Mucosa of descending colon (tissue), 3 donors: ENCODE measurements at regions not wholly inside any gene's neighbourhood (a gene's known extent, or its start where the extent isn't known, plus 50 kb on each side); places are given as distances from the start of the nearest gene placed in this dataset.

Experiments
- ATAC-seq: fragments of 200-7000 bp; cut with Tn5 transposase; one replicate; pipeline ENCODE4 v1.9.1; 2020; ENCODE audit warnings: mild to moderate bottlenecking, moderate library complexity
- DNase-seq, 3 donors: peaks; one replicate each; pipeline ENCODE4 v3.0.0-alpha.2; 2020
- H3K36me3 ChIP-seq: fragments of 200-600 bp; one replicate; pipeline ENCODE4 v1.8.0; 2021; ENCODE audit warnings: low read depth, mild to moderate bottlenecking
- H3K4me1 ChIP-seq: fragments of 200-600 bp; one replicate; pipeline ENCODE4 v1.8.0; 2021; ENCODE audit warnings: low read depth, mild to moderate bottlenecking
- H3K4me3 ChIP-seq: fragments of 200-600 bp; one replicate; pipeline ENCODE4 v1.8.0; 2021; ENCODE audit warnings: mild to moderate bottlenecking
- H3K9me3 ChIP-seq: fragments of 200-600 bp; one replicate; pipeline ENCODE4 v1.8.0; 2021; ENCODE audit warnings: mild to moderate bottlenecking
- intact Hi-C, 2 donors: fragments of 100-400 bp; cut with DNase I in 1 of 2; cut with micrococcal nuclease in 1 of 2; formaldehyde crosslinking; loops; one replicate each; pipeline versions ENCODE4 v1.11.0 to v1.11.1; 2022; cut with DNase I, micrococcal nuclease
- TF ChIP-seq, protein P1 (sequence below): fragments of 200-600 bp; IDR thresholded peaks from one replicate; pipeline ENCODE4 v1.8.0; 2022; ENCODE audit warnings: antibody characterized with exemption, mild to moderate bottlenecking
- donor health status: DM: no; HTN: no; CAD: no; lungs with moderate emphysema.
- donor health status: DM: no; HTN: no; CAD: no.
- donor health status: DM: no; HTN: yes; CAD: no.

DNA sequence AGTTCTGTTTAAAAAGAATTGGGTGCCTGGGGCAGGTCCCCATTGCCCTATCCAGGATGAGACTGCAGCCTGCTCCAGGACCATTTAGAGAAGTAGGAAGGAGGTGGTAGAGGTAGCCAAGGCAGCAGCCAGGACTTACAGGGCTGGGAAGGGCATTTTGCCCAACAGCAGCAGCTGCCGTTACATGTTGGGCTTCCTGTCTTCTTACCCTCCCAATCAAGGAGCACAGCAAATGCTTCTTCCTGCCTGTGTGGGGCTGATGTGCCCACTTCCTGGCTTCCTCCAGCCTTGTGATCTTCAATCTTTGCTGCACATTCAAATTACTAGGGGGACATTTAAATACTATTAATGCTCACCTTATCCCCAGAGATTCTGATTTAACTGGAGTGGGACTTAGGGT is 112.0 kb downstream of the QPCT start:
- intact Hi-C loops, result no loop called here

DNA sequence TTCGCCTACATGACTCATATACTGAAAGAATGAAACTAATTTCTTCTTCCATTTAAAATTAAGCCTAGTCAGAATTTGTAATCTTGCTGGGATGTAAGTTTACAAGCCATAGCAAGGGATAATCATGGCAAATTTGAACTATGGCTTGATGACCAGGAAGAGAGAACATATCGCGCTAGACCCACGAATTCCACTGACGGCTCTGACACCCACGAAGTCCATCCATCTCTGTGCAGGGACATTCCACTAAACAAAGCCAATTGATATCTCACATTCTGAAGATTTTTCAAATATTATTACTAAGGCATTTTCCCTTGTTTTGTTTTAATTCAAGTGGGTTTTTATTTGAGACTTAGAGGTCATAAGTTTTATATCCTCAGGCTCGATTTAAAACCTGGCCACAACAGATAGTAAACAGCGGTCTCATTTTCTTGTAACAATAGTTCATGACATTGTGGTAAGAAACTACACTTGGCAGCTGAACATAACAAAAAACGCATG is 113.0 kb downstream of the QPCT start:
- intact Hi-C loops, result no loop called here
- no peak for DNase-seq
- H3K36me3 ChIP-seq, result no peaks in the 10 kb centered on the region
- H3K4me3 ChIP-seq, result no peak overlapping the region
- H3K9me3 ChIP-seq, result no peaks in the 10 kb centered on the region
- TF ChIP-seq, protein P1, sequence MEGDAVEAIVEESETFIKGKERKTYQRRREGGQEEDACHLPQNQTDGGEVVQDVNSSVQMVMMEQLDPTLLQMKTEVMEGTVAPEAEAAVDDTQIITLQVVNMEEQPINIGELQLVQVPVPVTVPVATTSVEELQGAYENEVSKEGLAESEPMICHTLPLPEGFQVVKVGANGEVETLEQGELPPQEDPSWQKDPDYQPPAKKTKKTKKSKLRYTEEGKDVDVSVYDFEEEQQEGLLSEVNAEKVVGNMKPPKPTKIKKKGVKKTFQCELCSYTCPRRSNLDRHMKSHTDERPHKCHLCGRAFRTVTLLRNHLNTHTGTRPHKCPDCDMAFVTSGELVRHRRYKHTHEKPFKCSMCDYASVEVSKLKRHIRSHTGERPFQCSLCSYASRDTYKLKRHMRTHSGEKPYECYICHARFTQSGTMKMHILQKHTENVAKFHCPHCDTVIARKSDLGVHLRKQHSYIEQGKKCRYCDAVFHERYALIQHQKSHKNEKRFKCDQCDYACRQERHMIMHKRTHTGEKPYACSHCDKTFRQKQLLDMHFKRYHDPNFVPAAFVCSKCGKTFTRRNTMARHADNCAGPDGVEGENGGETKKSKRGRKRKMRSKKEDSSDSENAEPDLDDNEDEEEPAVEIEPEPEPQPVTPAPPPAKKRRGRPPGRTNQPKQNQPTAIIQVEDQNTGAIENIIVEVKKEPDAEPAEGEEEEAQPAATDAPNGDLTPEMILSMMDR, result no peak
- no peak for ATAC-seq
- H3K4me1 ChIP-seq, result no peaks in the 10 kb centered on the region

More for the DNA sequence above, 112.0 kb downstream of the QPCT start:
- no peak overlapping the region for H3K4me3 ChIP-seq
- H3K36me3 ChIP-seq, result no peaks in the 10 kb centered on the region
- no peaks in the 10 kb centered on the region for H3K4me1 ChIP-seq
- TF ChIP-seq, protein P1, result no peak
- peak; percentile 10 to 50 (median 24) for DNase-seq
- ATAC-seq, result peak; percentile 72
- no peaks in the 10 kb centered on the region for H3K9me3 ChIP-seq

DNA sequence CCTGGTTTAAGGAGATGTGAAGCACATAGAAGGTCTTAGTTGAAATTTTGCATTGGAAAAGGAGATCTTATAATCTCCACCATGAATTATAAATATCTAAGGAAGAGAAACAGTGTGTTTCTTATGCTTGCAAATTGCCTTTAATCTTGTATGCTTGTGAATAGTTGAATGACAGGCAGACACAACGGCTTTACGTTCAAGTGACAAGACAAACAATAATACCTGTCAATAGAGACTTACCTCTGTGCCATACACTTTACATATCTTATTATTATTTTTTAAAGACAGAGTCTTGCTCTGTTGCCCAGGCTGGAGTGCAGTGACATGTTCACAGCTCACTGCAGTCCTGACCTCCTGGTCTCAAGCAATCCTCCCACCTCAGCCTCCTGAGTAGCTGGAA is 113.7 kb downstream of the QPCT start:
- TF ChIP-seq, protein P1, result no peak
- no peak for ATAC-seq
- no peak overlapping the region for H3K4me3 ChIP-seq

DNA sequence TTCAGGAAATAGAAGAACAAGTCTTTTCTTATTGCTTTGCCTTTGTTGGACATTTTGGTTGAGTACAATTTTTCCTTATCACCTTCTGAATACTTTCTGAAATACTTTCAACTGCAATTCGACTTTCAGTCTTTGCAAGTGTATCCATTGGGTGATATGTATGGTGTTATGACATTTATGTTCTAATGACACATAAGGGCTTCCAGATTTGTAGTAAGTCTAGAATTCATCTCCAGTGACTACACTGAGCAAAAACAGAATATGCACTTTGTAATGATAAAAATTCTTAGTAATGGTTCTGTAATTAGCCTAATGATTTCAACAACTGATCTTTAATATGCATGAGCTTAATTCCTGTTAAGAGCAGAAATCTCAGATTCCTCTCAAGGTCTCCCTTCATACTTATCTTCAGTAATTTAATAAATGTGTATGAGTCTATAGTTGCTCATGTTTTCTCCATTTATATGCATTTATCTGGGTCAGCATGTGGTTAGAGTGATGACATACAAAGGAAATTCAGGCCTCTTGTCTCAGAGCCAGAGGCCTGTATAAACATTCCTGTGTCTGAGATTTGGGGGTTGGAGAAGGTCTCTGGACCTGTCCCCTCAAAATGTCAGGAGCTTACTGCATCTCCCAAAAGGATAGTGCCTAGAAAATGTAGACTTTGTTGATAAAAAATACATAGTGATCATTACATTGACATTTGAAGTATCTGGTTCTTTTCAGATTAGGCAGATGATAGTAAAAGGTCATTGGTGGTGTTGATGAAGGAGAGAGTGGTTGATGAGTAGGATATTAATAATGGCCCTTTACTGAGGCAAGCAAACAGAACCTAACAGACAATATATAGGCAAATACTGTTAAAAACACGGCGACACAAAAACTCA is 114.9 kb downstream of the QPCT start:
- intact Hi-C loops, result no loop called here
- no peak for ATAC-seq

More for the DNA sequence above, 113.7 kb downstream of the QPCT start:
- DNase-seq, result no peak
- Histone ChIP-seq H3K9me3 (no peaks in the 10 kb centered on the region), H3K4me1 (no peaks in the 10 kb centered on the region), H3K36me3 (no peaks in the 10 kb centered on the region)
- intact Hi-C loops, result no loop called here

DNA sequence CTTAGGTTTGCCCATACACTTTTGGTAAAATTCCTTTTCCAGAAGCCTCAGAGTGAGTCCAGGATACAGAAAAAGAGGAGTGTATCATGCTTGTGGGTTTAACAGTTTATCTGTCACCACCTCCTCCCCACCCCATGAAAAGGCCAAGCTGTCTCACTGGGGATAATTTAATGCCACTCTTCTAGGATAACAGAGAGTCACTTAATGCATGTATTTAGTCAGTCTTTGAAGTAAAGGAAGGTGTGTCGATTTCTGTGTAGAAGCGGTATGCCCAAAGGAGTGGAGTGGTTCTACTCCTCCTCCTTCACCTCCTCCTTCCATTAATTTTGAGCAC is 116.4 kb downstream of the QPCT start:
- intact Hi-C loops, result no loop called here
- Histone ChIP-seq H3K4me1 (no peaks in the 10 kb centered on the region), H3K9me3 (no peaks in the 10 kb centered on the region), H3K36me3 (no peaks in the 10 kb centered on the region), H3K4me3 (no peak overlapping the region)
- TF ChIP-seq, protein P1, result no peak
- ATAC-seq, result no peak
- no peak for DNase-seq

More for the DNA sequence above, 114.9 kb downstream of the QPCT start:
- no peaks in the 10 kb centered on the region for H3K36me3 ChIP-seq
- TF ChIP-seq, protein P1, result no peak
- H3K9me3 ChIP-seq, result no peaks in the 10 kb centered on the region
- DNase-seq, result no peak
- H3K4me1 ChIP-seq, result no peaks in the 10 kb centered on the region
- no peak overlapping the region for H3K4me3 ChIP-seq
